Ishikawa (cell line): ENCODE measurements at regions not wholly inside any gene's neighbourhood (a gene's known extent, or its start where the extent isn't known, plus 50 kb on each side); places are given as distances from the start of the nearest gene placed in this dataset.

Experiments used
- CEBPB ChIP-seq: IDR thresholded peaks from 2 replicates; pipeline ENCODE4 v1.6.1; 2012
- CREB1 ChIP-seq: IDR thresholded peaks from 2 replicates; pipeline ENCODE4 v1.6.1; 2012; ENCODE audit warnings: low read depth
- EGR1 ChIP-seq: IDR thresholded peaks from 2 replicates; pipeline ENCODE4 v1.6.1; 2012
- EP300 ChIP-seq: IDR thresholded peaks from 2 replicates; pipeline ENCODE4 v1.6.1; 2012; ENCODE audit warnings: borderline replicate concordance
- FOXM1 ChIP-seq: IDR thresholded peaks from 2 replicates; pipeline ENCODE4 v1.6.1; 2012; ENCODE audit warnings: low read depth, borderline replicate concordance
- MAX ChIP-seq: IDR thresholded peaks from 2 replicates; pipeline ENCODE4 v1.6.1; 2012
- NFIC ChIP-seq: IDR thresholded peaks from 2 replicates; pipeline ENCODE4 v1.6.1; 2012
- RAD21 ChIP-seq: IDR thresholded peaks from 2 replicates; pipeline ENCODE4 v1.6.1; 2012; ENCODE audit warnings: low read depth
- REST ChIP-seq: IDR thresholded peaks from 2 replicates; pipeline ENCODE4 v1.6.1; 2012; ENCODE audit warnings: low read depth, mild to moderate bottlenecking
- TAF1 ChIP-seq: IDR thresholded peaks from 2 replicates; pipeline ENCODE4 v1.6.1; 2012; ENCODE audit warnings: low read depth, mild to moderate bottlenecking
- TCF12 ChIP-seq: IDR thresholded peaks from 2 replicates; pipeline ENCODE4 v1.6.1; 2012; ENCODE audit warnings: low read depth
- TEAD4 ChIP-seq: IDR thresholded peaks from 2 replicates; pipeline ENCODE4 v1.6.1; 2012
- USF1 ChIP-seq: IDR thresholded peaks from 2 replicates; pipeline ENCODE4 v1.6.1; 2012
- YY1 ChIP-seq: IDR thresholded peaks from 2 replicates; pipeline ENCODE4 v1.6.1; 2012; ENCODE audit warnings: low read depth
- ZBTB7A ChIP-seq: IDR thresholded peaks from 2 replicates; pipeline ENCODE4 v1.6.1; 2012; ENCODE audit warnings: low read depth

GRCh38 chr5:100723229-100723628 is 179.9 kb downstream of the ST8SIA4 start:
- no peak for TF ChIP-seq TEAD4
- no peak for TF ChIP-seq TCF12
- TF ChIP-seq ZBTB7A: no peak
- TF ChIP-seq CREB1: no peak
- TF ChIP-seq TAF1: no peak
- TF ChIP-seq EGR1: no peak
- no peak for TF ChIP-seq CEBPB
- no peak for TF ChIP-seq REST
- no peak for TF ChIP-seq NFIC
- no peak for TF ChIP-seq EP300
- no peak for TF ChIP-seq USF1
- TF ChIP-seq FOXM1: no peak
- TF ChIP-seq YY1: no peak
- no peak for TF ChIP-seq MAX
- TF ChIP-seq RAD21: no peak

GRCh38 chr5:100726116-100726515 is 177.0 kb downstream of the ST8SIA4 start:
- TF ChIP-seq NFIC (no peak), TEAD4 (no peak), YY1 (no peak)

- no peak for TF ChIP-seq YY1
- no peak for TF ChIP-seq FOXM1
- TF ChIP-seq EGR1: no peak
- TF ChIP-seq TEAD4: no peak
These were observed 171.3 kb downstream of the ST8SIA4 start for GRCh38 chr5:100731768-100732167.

- no peak for TF ChIP-seq YY1
- TF ChIP-seq CEBPB: no peak
- no peak for TF ChIP-seq EGR1
- TF ChIP-seq RAD21: no peak
- TF ChIP-seq TEAD4: no peak
- no peak for TF ChIP-seq REST
- TF ChIP-seq CREB1: no peak
These were observed 156.4 kb downstream of the ST8SIA4 start for GRCh38 chr5:100746730-100747129.

GRCh38 chr5:100749771-100750284 is 153.3 kb downstream of the ST8SIA4 start:
- TF ChIP-seq TEAD4 (no peak), REST (no peak), TAF1 (no peak), MAX (no peak)

- no peak for TF ChIP-seq ZBTB7A
- TF ChIP-seq USF1: no peak
- no peak for TF ChIP-seq EGR1
- no peak for TF ChIP-seq TCF12
- TF ChIP-seq RAD21: no peak
- no peak for TF ChIP-seq TEAD4
- TF ChIP-seq EP300: no peak
These were observed 147.6 kb downstream of the ST8SIA4 start for GRCh38 chr5:100755435-100755834.
